GM18861 (cell line): ENCODE measurements at regions not wholly inside any gene's neighbourhood (a gene's known extent, or its start where the extent isn't known, plus 50 kb on each side); places are given as distances from the start of the nearest gene placed in this dataset.

ENCODE experiments used
- ATAC-seq: cut with Tn5 transposase; IDR thresholded peaks from one replicate; pipeline ENCODE4 v1.9.1; 2021; ENCODE audit not compliant: unreplicated experiment

DNA sequence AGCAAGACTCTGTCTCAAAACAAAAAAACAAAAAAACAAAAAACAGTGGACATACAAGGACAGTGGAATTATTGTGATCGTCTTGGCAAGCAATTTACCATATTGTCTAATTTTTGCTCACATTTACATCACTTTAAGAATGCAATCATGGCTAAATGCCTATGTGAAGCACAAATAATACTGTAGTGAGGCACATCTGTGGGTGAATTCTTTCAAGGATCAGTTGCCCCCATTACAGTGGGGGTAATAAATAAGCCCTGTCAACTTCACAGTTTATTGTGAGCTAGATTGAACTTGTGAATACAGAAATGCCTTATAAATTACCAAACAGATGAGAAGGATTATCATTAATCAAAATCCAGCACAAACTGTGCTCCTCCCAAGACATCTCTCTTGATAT lies 150.2 kb upstream of the PAPPA start:
- no peak for ATAC-seq

DNA sequence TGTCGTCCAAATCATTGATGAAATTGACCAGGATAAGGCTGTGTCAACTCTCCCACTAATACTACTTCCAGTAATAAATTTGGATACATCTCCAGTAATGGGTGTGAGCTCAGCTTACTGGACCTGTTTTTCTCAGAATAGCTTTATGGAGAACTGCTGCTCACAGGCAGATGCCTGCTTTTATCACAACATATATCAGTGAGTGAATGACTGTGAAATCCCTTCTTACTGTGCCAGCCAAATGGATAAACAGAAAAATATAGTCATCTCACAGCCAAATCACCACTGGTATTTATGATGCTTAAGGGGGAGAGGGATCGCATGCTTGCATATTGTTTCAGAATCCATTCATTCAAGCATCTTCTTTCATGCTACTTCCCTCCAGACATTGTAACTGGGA lies 148.4 kb upstream of the PAPPA start:
- ATAC-seq = no peak

DNA sequence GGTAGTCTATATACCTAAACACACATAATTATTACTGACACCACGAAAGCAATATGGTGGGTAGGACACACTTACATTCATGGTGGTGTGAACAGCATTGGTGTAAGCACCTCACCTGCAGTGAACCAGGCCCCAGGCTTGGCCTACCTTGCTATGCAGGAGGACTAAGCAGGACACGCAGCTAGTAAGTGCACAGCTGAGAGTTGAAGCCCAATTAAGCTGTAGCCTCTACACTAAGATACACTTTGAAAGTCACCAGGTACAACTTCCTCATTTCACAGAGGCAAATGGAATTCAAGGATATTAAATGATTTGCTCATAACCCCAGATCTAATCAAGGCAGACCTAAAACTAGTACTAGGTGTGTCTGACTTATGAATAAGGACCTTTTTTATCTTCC lies 145.8 kb upstream of the PAPPA start:
- no peak for ATAC-seq

DNA sequence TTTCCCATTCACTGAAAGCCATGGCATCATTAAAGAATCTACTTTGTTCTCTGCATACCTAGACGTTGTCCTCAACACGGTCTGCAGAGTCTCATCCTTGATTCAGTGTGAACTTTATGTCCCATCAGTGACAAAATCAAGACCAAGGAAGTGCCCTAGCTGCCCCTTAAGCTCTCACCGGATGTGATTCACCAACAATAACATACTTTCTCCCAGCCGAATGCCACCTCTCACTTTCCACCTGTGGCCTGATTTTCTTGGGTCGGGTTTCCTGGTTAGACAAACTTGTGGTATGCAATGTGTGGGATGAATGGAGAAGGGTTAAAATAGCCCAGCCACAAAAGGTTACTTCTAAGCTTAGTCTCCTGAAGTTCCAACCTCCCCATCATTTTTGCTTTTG lies 145.3 kb upstream of the PAPPA start:
- no peak for ATAC-seq

DNA sequence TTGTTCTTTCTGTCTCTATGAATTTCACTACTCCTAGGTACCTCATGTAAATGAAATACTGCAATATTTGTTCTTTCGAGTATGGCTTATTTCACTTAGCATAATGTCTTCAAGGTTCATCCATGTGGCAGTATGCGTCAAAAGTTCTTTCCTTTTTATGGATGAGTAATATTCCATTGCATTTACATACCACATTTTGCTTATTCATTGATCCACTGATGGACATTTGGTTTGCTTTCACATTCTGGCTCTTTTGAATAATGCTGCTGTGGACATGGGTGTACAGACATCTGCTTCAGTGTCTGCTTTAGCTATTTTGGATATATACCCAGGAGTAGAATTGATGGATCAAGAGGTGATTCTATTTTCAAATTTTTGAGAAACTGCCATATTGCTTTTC lies 144.2 kb upstream of the PAPPA start:
- ATAC-seq = no peak

DNA sequence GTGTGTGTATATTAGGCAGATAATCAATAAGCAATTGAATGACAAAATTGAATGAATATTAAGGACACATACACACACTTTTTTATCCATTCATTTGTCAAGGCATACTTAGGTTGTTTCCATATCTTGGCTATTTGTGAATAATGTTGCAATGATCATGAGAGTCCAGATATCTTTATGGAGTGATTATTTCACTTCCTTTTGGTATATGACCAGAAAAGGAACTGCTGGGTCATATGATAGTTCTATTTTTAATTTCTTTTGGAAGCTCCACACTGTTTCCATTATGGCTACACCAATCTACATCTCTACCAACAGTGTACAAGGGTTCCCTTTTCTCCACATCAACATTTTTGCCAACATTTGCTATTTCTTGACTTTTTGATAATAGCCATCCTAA lies 137.7 kb upstream of the PAPPA start:
- no peak for ATAC-seq

DNA sequence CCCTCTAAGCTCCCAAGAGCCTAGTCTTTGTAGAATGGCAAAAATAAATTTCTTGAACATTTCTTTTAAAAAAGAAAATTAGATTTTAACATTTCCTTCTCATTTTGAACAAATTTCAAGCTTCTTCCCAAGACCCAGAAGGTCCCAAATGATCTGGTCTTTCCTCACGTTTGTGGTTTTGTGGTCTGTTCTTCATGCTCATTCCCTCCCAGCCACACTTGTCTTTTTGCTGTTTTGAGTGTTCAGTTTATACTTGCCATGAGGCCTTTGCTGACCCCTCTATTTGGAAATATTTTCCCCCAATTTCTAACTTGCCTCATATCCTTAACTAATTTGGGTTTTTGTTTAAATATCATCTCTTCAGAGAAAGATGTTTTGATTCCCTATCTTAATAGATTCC lies 133.4 kb upstream of the PAPPA start:
- ATAC-seq = no peak

DNA sequence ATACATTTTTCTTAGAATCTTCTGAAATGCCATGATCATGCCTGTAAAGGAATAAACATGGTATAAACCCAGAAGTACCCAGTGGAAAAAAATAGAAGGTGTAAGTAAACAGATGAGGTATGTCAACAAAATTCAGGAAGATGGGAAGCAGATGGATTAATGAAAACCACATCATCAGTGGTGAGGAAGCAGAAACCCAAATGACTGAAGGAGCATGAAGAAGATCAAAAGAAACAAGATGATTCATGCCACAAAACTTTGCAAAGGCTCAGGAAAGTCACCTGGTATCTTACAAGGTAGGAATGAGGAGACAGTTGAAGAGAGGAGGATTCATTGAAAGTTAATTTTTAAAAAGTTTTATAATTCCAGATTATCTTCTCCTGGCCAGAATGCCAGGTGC lies 132.8 kb upstream of the PAPPA start:
- ATAC-seq = no peak

DNA sequence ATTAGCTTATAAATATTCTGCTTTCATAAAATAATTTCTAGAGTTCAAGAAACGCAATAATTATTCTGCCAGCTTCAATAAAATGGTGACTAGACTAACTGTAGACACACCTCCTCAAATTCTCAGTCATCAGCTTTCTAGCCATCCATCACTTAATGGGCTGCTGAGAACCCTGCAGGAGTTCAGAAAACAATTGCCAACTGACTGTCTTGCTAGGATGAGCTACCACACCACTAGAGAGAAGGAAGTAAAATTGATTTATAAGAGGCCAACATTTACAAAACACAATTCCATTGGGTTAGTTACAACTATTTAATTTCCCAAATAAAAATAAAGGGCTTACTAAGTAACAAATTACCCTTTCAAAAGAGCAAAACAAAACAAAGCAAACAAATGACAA lies 126.5 kb upstream of the PAPPA start:
- ATAC-seq = no peak

DNA sequence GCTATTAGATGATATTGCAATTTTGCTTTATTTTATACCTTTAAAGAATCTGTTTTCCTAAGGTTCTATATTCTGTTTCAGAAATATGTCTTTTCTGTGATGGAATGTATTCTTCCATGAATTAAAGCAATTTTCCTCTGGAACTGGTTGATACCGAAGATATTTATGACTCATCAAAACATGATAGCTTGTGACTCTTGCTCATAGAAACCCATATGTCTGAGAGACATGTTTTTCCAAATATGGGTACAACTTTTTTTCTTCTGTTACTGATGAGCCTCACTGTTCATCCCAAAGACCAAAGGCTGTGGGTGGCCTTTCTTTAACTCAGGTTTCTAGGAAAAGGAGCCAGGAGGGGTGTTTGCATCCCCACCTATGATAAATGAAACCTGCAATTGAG lies 126.1 kb upstream of the PAPPA start:
- ATAC-seq = no peak

DNA sequence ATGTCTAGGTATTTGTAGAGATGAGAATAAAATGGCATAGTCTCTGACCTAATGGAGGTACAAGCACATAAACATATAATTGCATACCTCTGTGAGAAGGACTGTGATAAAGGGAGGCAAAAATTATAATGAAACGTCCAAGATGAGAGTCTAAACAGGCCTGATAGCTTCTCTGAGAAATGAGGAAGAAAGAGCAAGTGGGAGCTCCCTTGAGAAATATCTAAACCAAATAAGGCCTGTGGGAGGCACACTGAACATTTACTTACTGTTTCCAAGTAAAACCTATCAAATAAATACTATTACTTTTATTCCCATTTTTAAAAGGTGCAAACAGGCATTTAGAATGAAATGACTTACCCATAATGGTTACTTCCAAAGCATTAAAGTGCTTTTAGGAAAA lies 125.6 kb upstream of the PAPPA start:
- ATAC-seq = no peak

DNA sequence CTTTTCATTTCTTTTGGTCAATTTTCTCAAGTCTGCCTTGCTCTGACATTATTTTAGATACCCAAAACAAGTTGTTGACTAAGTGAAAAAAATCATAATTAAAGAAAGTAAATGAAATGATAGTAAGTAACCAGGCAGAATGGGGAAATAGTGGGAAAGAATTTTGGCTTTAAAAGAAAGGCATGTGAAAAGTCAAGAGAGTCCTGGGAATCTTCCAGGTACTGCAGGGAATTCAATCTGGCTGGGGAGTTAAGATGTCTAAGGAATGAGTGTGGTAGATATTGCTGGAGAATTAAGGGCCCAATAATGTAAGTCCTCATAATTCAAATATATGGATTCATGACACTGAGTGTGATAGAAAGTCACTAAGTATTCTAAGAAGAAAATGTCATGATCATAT lies 123.1 kb upstream of the PAPPA start:
- no peak for ATAC-seq

DNA sequence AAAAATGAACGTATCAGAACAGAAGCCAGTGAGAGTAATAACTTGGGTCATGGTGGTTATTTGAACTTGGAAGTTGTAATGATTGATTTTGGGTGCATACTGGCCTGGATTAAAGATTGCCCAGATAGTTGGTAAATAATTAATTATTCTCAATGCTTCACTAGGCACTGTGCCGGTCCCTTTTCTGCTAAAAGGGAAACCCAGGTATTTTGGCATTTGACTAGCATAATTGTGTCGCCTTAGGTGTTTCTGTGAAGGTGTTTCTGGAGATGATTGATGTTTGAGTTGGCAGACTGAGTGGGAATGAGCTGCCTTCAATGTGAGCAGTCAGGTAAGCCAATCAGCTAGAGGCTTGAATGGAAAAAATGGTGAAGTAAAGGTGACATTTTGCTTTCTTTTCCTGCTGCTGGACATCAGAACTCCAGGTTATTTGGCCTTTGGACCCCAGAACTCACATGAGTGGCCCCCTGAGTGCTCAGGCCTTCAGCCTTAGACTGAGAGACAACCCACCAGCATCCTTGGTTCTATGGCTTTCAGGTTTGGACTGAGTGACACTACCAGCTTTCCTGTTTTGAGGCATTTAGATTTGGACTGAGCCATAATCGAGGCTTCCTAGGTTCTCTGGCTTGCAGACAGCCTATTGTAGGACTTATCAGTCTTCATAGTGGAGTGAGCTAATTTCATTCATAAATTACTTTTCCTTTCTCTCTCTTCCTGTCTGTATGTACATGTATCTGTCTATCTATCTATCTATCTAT lies 120.7 kb upstream of the PAPPA start:
- ATAC-seq = no peak

DNA sequence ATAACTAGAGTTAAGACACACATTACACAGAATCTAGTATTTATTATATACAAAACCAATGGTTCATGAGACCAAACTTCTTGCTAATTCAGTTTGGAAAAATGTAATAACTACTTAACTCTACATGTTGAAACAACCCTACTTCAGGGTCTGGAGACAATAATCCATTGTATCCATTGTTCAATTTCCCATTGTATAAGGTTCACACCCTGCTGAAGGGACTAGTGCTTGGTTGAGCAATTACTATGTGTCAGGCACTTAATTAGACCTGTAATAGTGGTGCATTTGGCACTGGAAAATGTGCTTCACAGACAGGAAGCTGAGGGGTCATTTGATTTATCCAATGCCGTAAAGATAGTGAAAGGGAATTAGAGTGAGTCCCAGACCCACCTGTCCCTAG lies 114.3 kb upstream of the PAPPA start:
- ATAC-seq = no peak

DNA sequence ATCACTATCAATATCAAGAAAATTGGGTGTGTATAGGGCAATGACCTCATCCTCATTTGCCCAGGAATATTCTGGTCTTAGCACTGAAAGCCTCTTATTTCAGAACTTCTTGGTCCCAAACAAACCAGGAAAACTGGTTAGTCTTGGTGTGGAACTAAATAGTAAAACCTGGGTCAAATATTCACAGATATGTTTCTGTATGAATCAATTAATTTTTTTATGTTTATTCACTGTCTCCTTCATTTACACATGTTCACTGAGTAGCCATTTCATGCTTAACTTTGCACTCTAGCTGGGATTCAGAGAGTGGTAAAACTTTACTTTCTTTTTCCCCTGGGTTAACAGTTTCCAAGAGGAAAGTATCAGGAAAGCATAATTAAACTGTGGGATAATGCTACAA lies 113.7 kb upstream of the PAPPA start:
- no peak for ATAC-seq

DNA sequence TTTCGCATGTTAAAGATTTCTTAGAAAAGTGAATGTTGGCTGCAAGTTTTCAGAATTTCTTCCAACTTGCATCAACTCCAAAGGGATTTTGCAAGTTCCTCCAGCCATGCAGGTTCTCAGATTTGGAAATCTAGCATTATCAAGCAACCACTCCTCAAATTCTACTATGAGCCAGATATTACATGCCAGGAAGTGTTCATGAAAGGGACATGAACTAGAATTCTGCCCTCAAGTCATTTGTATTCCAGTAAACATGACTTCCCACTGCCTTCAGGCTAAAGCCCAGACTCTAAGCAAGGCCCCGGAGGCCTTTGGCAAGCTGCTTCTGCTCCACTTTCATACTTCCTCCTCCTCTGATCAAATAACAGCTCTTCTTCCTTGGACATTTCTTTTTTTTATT lies 111.3 kb upstream of the PAPPA start:
- ATAC-seq = no peak

DNA sequence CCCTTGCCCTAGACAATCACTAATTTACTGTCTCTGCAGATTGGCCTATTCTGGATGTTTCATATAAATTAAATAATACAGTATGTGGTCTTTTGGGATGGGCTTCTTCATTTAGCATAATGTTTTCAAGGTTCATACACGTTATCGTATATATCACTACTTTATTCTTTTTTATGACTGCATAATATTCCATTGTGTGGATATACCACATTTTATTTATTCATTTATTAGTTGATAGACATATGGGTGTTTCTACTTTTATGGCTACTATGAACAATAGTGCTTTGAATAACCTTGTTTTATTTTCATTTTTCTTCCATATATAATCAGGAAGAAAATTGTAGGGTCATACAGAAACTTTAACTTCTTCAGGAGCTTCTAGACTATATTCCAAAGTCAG lies 108.5 kb upstream of the PAPPA start:
- ATAC-seq = no peak

DNA sequence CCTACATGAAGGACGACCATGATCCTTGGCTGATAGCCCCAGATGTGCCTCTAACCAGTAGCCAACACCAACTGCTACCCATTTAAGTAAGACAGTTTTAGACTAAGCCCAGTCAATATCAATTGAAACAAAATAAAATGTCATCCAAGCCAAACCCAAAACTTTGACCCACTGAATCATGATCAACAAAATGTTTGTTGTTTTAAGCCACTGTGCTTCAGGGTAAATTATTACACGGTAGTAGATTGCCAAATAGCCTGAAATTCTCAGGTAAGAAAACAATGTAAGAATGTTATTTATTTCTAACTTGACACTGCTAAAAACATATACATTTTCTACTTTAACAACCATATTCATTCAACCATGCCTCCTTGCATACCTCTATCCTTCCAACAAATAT lies 105.5 kb upstream of the PAPPA start:
- no peak for ATAC-seq

DNA sequence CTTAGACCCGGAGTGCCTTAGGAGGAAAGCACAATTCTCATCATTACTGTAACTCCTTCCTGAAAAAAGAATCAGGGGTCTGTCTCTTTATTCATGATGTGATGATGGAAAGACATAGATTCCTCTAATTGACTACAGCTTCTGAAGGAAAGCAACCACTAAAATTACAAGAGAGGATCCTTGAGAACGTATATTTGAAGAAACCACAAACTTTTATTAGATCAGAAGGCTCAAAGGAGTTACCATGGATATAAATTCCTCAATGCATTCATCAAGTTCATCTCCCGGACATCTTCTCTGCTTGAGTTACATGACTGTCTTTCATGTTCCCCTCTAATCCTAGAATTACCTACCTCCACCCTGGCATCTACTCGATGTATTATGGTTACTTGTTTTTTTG lies 104.1 kb upstream of the PAPPA start:
- ATAC-seq = no peak

DNA sequence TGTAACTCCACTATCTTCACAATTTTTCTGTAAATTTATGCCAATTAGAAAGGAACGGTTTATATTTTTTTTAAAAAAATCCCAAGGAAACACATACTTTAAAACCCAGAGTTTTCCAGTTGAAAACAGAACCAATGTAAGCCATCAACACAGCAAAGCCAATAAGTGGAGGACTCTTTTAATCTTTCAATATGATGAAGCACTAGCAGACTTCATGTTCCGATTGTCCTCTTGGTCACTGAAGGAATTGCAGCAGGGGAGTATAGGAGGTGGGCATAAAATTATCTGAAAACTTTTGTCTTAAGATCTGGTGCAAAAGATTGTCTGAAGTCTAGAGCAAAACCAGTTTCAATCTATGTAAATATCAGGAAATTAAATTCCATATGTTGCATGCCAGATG lies 102.1 kb upstream of the PAPPA start:
- ATAC-seq = no peak

DNA sequence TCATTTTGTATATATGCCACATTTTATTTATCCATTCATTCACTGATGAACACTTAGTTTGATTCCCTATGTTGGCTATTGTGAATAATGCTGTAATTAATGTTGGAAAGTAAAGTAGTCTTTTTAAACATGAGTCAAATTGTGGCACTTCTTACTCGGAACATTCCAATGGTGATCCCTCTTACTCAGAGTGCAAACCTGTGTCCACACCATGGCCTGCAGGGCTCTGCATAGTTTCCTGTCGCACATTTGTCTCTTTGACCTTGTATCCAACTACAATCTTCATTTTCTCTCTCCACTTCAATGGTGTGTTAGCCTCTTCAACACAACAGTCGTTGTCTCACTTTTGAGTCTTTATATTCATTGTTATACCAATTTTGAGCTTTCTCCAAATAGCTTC lies 98.1 kb upstream of the PAPPA start:
- no peak for ATAC-seq

DNA sequence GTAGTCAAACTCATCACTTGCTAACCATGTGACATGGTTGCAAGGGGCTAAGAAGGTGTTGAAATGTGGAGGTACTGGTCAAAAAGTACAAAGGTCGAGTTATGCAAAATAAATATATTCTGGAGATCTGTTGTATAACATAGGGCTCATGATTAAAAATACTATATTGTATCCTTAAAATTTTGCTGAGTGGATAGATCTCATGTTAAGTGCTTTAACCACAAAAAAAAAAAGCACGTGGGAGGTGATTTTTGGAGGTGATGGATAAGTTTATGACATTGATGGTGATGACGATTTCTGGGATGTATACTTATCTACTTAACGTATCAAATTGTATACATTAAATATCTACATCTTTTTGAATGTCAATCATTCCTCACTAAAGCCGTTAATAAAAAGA lies 96.2 kb upstream of the PAPPA start:
- ATAC-seq = no peak

DNA sequence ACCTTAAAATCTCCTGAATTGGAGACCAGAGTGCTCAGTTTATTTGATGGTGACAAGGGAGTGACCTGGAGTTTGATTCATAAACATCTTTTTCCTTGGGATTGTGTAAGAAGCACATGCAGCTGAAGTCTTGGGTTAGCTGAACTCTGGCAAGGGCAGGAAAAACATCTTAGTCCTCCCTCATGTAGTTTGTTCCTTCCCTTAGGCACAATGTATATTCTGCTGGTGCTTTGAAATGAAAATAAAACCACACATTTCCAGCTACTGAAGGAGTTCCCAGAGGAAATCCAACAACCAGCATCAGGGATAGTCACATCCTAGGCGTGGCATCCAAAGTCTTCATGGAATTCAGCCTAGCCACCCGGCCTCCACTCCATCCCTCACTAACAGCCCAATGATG lies 95.2 kb upstream of the PAPPA start:
- ATAC-seq = no peak

DNA sequence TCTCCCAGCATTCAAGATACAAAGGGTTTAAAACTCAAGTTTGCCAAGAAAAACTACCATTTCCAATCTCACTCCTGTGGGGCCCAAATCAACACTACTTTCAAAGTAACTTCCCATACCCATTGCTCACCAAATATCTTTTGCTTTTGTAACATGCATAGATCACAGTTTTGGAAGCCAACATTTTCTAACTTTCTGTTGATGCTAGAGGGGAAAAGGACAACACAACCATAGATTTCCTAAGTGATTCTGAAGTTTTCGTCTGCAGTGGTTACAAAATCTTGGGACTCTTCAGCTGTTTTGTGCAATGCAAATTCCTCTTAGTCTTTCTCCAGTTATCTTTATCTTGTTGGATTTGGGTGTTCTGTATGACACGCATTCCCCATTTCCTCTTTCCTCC lies 94.1 kb upstream of the PAPPA start:
- ATAC-seq = no peak
